NCI-H2107 (cell line): ENCODE measurements at regions not wholly inside any gene's neighbourhood (a gene's known extent, or its start where the extent isn't known, plus 50 kb on each side); places are given as distances from the start of the nearest gene placed in this dataset.
"Not testable (repeated sequence)": the region's sequence is repeated elsewhere in the genome, so short reads cannot be mapped to it uniquely, and the experiment has no call there.

Experiments
- DNase-seq: peaks from one replicate; lab custom pipeline; 2025; lab: John Stamatoyannopoulos, UW

GRCh38 chr2:36302911-36303310 is 52.7 kb upstream of the CRIM1 start:
- DNase-seq, result no peak

GRCh38 chr2:36301843-36302242 is 53.7 kb upstream of the CRIM1 start:
- no peak for DNase-seq

GRCh38 chr2:36300697-36301096 is 54.9 kb upstream of the CRIM1 start:
- DNase-seq, result no peak

GRCh38 chr2:36296798-36297197 is 58.8 kb upstream of the CRIM1 start:
- no peak for DNase-seq

- no peak for DNase-seq
Measured at GRCh38 chr2:36294316-36294721, 61.3 kb upstream of the CRIM1 start.

- DNase-seq, result no peak
Measured at GRCh38 chr2:36290306-36290856, 65.2 kb upstream of the CRIM1 start.

GRCh38 chr2:36289731-36290130 is 65.8 kb upstream of the CRIM1 start:
- DNase-seq, result no peak

- DNase-seq, result no peak
Measured at GRCh38 chr2:36287363-36288275, 68.0 kb upstream of the CRIM1 start.

- not testable (repeated sequence) for DNase-seq
Measured at GRCh38 chr2:36279506-36279905, 76.1 kb upstream of the CRIM1 start.

- DNase-seq, result no peak
Measured at GRCh38 chr2:36277881-36278523, 77.6 kb upstream of the CRIM1 start.

GRCh38 chr2:36277146-36277808 is 78.3 kb upstream of the CRIM1 start:
- DNase-seq, result no peak

- DNase-seq, result no peak
Measured at GRCh38 chr2:36271266-36271665, 84.3 kb upstream of the CRIM1 start.

GRCh38 chr2:36270758-36271157 is 84.8 kb upstream of the CRIM1 start:
- no peak for DNase-seq

GRCh38 chr2:36267194-36267593 is 88.4 kb upstream of the CRIM1 start:
- no peak for DNase-seq

- no peak for DNase-seq
Measured at GRCh38 chr2:36266536-36267121, 88.9 kb upstream of the CRIM1 start.

GRCh38 chr2:36262581-36262980 is 93.0 kb upstream of the CRIM1 start:
- DNase-seq, result no peak

GRCh38 chr2:36255863-36256262 is 99.7 kb upstream of the CRIM1 start:
- DNase-seq, result no peak

GRCh38 chr2:36253086-36253485 is 102.5 kb upstream of the CRIM1 start:
- no peak for DNase-seq

- no peak for DNase-seq
Measured at GRCh38 chr2:36246320-36246990, 109.1 kb upstream of the CRIM1 start.

GRCh38 chr2:36245651-36246050 is 109.9 kb upstream of the CRIM1 start:
- DNase-seq, result no peak

- no peak for DNase-seq
Measured at GRCh38 chr2:36238106-36238505, 117.5 kb upstream of the CRIM1 start.

GRCh38 chr2:36235882-36236281 is 119.7 kb upstream of the CRIM1 start:
- no peak for DNase-seq
